B cell (primary cell): ENCODE measurements at regions not wholly inside any gene's neighbourhood (a gene's known extent, or its start where the extent isn't known, plus 50 kb on each side); places are given as distances from the start of the nearest gene placed in this dataset.

Source experiments
- EZH2 ChIP-seq: IDR thresholded peaks from 2 replicates; pipeline ENCODE4 v1.6.1; 2012; ENCODE audit warnings: borderline replicate concordance, low read depth, mild to moderate bottlenecking, moderate library complexity, low read length; ENCODE audit not compliant: insufficient read depth, poor library complexity, severe bottlenecking
- TF ChIP-seq, protein P1 (sequence below): fragments of 200-600 bp; IDR thresholded peaks from one replicate; pipeline ENCODE4 v1.8.0; 2022; ENCODE audit warnings: antibody characterized with exemption, mild to moderate bottlenecking

DNA sequence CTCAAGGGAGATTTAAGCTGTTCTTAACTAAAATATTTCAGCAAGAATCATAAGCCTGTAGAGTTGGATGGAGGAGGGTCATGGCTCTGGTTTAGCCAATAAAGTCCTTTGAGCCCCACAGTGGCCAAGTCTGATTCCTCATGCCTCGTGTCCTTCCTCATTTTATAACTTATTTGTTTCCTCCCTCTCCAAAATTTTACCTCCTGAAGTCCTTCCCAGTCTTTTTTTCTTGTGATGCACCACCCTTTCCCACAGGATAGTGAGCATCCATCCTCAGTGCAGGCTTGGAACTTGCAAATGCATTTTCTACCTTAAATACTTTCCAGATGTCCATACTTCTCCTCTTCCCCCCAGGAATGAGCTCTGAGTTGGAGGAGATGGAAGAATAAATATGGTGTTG lies 162.7 kb upstream of the AGTR1 start:
- TF ChIP-seq, protein P1, sequence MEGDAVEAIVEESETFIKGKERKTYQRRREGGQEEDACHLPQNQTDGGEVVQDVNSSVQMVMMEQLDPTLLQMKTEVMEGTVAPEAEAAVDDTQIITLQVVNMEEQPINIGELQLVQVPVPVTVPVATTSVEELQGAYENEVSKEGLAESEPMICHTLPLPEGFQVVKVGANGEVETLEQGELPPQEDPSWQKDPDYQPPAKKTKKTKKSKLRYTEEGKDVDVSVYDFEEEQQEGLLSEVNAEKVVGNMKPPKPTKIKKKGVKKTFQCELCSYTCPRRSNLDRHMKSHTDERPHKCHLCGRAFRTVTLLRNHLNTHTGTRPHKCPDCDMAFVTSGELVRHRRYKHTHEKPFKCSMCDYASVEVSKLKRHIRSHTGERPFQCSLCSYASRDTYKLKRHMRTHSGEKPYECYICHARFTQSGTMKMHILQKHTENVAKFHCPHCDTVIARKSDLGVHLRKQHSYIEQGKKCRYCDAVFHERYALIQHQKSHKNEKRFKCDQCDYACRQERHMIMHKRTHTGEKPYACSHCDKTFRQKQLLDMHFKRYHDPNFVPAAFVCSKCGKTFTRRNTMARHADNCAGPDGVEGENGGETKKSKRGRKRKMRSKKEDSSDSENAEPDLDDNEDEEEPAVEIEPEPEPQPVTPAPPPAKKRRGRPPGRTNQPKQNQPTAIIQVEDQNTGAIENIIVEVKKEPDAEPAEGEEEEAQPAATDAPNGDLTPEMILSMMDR: no peak
- no peak for TF ChIP-seq EZH2
